Calu3 (cell line): ENCODE measurements at regions not wholly inside any gene's neighbourhood (a gene's known extent, or its start where the extent isn't known, plus 50 kb on each side); places are given as distances from the start of the nearest gene placed in this dataset.

Experiments
- BruUV-seq: library from RNA; stranded (reverse); fragments of 400-500 nt; replicated peaks from 2 replicates; lab custom pipeline; 2021; lab: Mats Ljungman, UMichigan
- CTCF ChIA-PET: fragments of 300-600 bp; sonication (Branson Sonifier 250); formaldehyde crosslinking; loops from one replicate; lab custom pipeline; 2022; ENCODE audit warnings: antibody characterized with exemption; lab: Charles Lee
- DNase-seq: peaks from one replicate; pipeline ENCODE4 v3.0.0; 2022
- H3K27ac Mint-ChIP-seq: one replicate; pipeline ENCODE4 v1.8.0; 2022; ENCODE audit warnings: mixed read lengths; ENCODE audit not compliant: unreplicated experiment
- H3K27me3 Mint-ChIP-seq: one replicate; pipeline ENCODE4 v1.8.0; 2022; ENCODE audit warnings: mixed read lengths; ENCODE audit not compliant: unreplicated experiment
- H3K36me3 Mint-ChIP-seq: one replicate; pipeline ENCODE4 v1.8.0; 2022; ENCODE audit warnings: mild to moderate bottlenecking, moderate library complexity, mixed read lengths; ENCODE audit not compliant: insufficient read depth, unreplicated experiment
- H3K4me1 Mint-ChIP-seq: one replicate; pipeline ENCODE4 v1.8.0; 2022; ENCODE audit warnings: mild to moderate bottlenecking, low read depth, mixed read lengths; ENCODE audit not compliant: unreplicated experiment
- H3K4me3 Mint-ChIP-seq: one replicate; pipeline ENCODE4 v1.8.0; 2022; ENCODE audit warnings: mild to moderate bottlenecking, low read depth, moderate library complexity, mixed read lengths; ENCODE audit not compliant: unreplicated experiment
- H3K9me3 Mint-ChIP-seq: one replicate; pipeline ENCODE4 v1.8.0; 2022; ENCODE audit warnings: low read depth, mixed read lengths; ENCODE audit not compliant: unreplicated experiment
- CTCF ChIP-seq: fragments of 200-600 bp; IDR thresholded peaks from one replicate; pipeline ENCODE4 v1.8.0; 2022; ENCODE audit warnings: antibody characterized with exemption; ENCODE audit not compliant: unreplicated experiment
- intact Hi-C: fragments of 100-400 bp; cut with micrococcal nuclease; formaldehyde crosslinking; loops from one replicate; pipeline ENCODE4 v1.10.0; 2022; ENCODE audit not compliant: unreplicated experiment

- intact Hi-C loops, result no loop called here
- H3K4me3 Mint-ChIP-seq, result no peak overlapping the region
- no peaks in the 10 kb centered on the region for H3K9me3 Mint-ChIP-seq
- no peak for DNase-seq
- no peaks in the 10 kb centered on the region for H3K36me3 Mint-ChIP-seq
- H3K4me1 Mint-ChIP-seq, result peaks cover 10% of the 10 kb centered on the region
- BruUV-seq, result no TSS peak
- no peaks in the 10 kb centered on the region for H3K27me3 Mint-ChIP-seq
- no peak overlapping the region for H3K27ac Mint-ChIP-seq
- CTCF ChIA-PET, result no interaction called here
- no peak for TF ChIP-seq CTCF
Measured at GRCh38 chr9:97752274-97752673, 55.1 kb upstream of the XPA start.

- H3K36me3 Mint-ChIP-seq, result no peaks in the 10 kb centered on the region
- H3K4me1 Mint-ChIP-seq, result peaks cover 1% of the 10 kb centered on the region
- H3K4me3 Mint-ChIP-seq, result no peak overlapping the region
- DNase-seq, result no peak
- CTCF ChIA-PET, result no interaction called here
- no peaks in the 10 kb centered on the region for H3K9me3 Mint-ChIP-seq
- BruUV-seq, result no TSS peak
- no peak overlapping the region for H3K27ac Mint-ChIP-seq
- no peak for TF ChIP-seq CTCF
- intact Hi-C loops, result no loop called here
- no peaks in the 10 kb centered on the region for H3K27me3 Mint-ChIP-seq
Measured at GRCh38 chr9:97753364-97753763, 56.2 kb upstream of the XPA start.

- intact Hi-C loops, result no loop called here
- H3K4me1 Mint-ChIP-seq, result no peaks in the 10 kb centered on the region
- no peaks in the 10 kb centered on the region for H3K9me3 Mint-ChIP-seq
- DNase-seq, result no peak
- no TSS peak for BruUV-seq
- no peaks in the 10 kb centered on the region for H3K27me3 Mint-ChIP-seq
- TF ChIP-seq CTCF, result no peak
- CTCF ChIA-PET, result no interaction called here
- H3K4me3 Mint-ChIP-seq, result no peak overlapping the region
- no peaks in the 10 kb centered on the region for H3K36me3 Mint-ChIP-seq
- H3K27ac Mint-ChIP-seq, result no peak overlapping the region
Measured at GRCh38 chr9:97753975-97754374, 56.8 kb upstream of the XPA start.

- DNase-seq, result no peak
- intact Hi-C loops, result no loop called here
- Mint-ChIP-seq H3K4me1 (no peaks in the 10 kb centered on the region), H3K4me3 (no peak overlapping the region), H3K27me3 (peaks cover 4% of the 10 kb centered on the region), H3K36me3 (no peaks in the 10 kb centered on the region), H3K9me3 (no peaks in the 10 kb centered on the region), H3K27ac (no peak overlapping the region)
- CTCF ChIA-PET, result no interaction called here
- TF ChIP-seq CTCF, result no peak
- BruUV-seq, result no TSS peak
Measured at GRCh38 chr9:97755618-97756267, 58.6 kb upstream of the XPA start.
